OCI-LY3 (cell line): ENCODE measurements at regions not wholly inside any gene's neighbourhood (a gene's known extent, or its start where the extent isn't known, plus 50 kb on each side); places are given as distances from the start of the nearest gene placed in this dataset.

Source experiments
- H2AFZ ChIP-seq: fragments of 200-600, 300-600 bp; shearing (Covaris generic); 2 replicates; pipeline ENCODE4 v1.6.0; 2014; ENCODE audit warnings: antibody characterized with exemption, low read depth, low read length
- H3K27ac ChIP-seq: fragments of 200-600, 300-600 bp; sonication (generic); 2 replicates; pipeline ENCODE4 v1.5.1; 2014; ENCODE audit warnings: mild to moderate bottlenecking, low read length, moderate library complexity, mixed read lengths
- H3K27me3 ChIP-seq: fragments of 200-600, 300-600 bp; sonication (generic); 2 replicates; pipeline ENCODE4 v1.6.1; 2014; ENCODE audit warnings: low read depth, low read length, mixed read lengths
- H3K36me3 ChIP-seq: fragments of 200-600, 300-600 bp; sonication (generic); replicated peaks from 2 replicates; pipeline ENCODE3; 2014; ENCODE audit warnings: low read depth, low read length, mixed read lengths
- H3K4me1 ChIP-seq: fragments of 300-600, 200-600 bp; sonication (generic); 2 replicates; pipeline ENCODE4 v1.6.1; 2014; ENCODE audit warnings: low read length, mixed read lengths
- H3K4me2 ChIP-seq: fragments of 200-600, 300-600 bp; sonication (generic); 2 replicates; pipeline ENCODE4 v1.6.1; 2014; ENCODE audit warnings: low read length, mixed read lengths
- H3K4me3 ChIP-seq: fragments of 300-600, 200-600 bp; sonication (generic); 2 replicates; pipeline ENCODE4 v1.5.1; 2014; ENCODE audit warnings: antibody characterized with exemption, mild to moderate bottlenecking, low read length, moderate library complexity
- H3K79me2 ChIP-seq: fragments of 300-600, 200-600 bp; shearing (Covaris generic); 2 replicates; pipeline ENCODE4 v1.6.1; 2014; ENCODE audit warnings: mild to moderate bottlenecking, low read length, mixed read lengths
- H3K9ac ChIP-seq: fragments of 300-600, 200-600 bp; shearing (Covaris generic); 2 replicates; pipeline ENCODE4 v1.6.0; 2014; ENCODE audit warnings: mild to moderate bottlenecking, low read length, moderate library complexity
- H3K9me3 ChIP-seq: fragments of 200-600, 300-600 bp; shearing (Covaris generic); 2 replicates; pipeline ENCODE4 v1.6.1; 2014; ENCODE audit warnings: low read length, mixed read lengths; ENCODE audit not compliant: insufficient read depth
- H4K20me1 ChIP-seq: fragments of 200-600, 300-600 bp; sonication (generic); 2 replicates; pipeline ENCODE4 v1.6.1; 2016; ENCODE audit warnings: low read length, mixed read lengths; ENCODE audit not compliant: insufficient read depth
- EZH2phosphoT487 ChIP-seq: fragments of 200-600 bp; shearing (Covaris generic); IDR thresholded peaks from 2 replicates; pipeline ENCODE4 v1.6.1; 2018; ENCODE audit warnings: antibody characterized with exemption, mixed run types, low read depth
- TF ChIP-seq, protein P1 (sequence below): fragments of 200-600, 300-600 bp; sonication (generic); IDR thresholded peaks from 2 replicates; pipeline ENCODE4 v1.5.1; 2014; ENCODE audit warnings: antibody characterized with exemption, low read length, low read depth

DNA sequence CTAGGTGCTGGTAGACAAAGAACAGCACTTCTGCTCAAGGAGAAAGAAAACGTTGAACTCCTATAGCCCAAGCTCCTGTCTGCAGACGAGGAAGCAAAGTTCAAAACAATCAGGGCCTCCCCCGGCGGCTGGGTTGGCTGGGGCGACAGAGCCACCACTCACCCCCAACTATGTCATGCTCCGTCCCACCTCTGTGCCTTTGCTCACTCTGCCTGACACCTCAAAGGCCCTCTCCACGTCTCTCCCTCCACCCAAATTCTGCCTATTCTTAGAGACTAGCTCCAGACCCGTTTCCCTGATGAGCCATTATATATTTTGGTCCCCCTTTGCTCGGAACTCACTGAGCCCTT is 304.3 kb downstream of the TLE3 start:
- Histone ChIP-seq H3K4me2 (no peak overlapping the region), H3K36me3 (no peaks in the 10 kb centered on the region), H3K27me3 (peaks cover 54% of the 10 kb centered on the region), H4K20me1 (no peaks in the 10 kb centered on the region), H3K4me3 (no peak overlapping the region), H2AFZ (no peak overlapping the region), H3K9ac (no peak overlapping the region), H3K4me1 (no peaks in the 10 kb centered on the region), H3K79me2 (no peaks in the 10 kb centered on the region), H3K9me3 (no peaks in the 10 kb centered on the region), H3K27ac (no peak overlapping the region)
- no peak for TF ChIP-seq EZH2phosphoT487
- TF ChIP-seq, protein P1, sequence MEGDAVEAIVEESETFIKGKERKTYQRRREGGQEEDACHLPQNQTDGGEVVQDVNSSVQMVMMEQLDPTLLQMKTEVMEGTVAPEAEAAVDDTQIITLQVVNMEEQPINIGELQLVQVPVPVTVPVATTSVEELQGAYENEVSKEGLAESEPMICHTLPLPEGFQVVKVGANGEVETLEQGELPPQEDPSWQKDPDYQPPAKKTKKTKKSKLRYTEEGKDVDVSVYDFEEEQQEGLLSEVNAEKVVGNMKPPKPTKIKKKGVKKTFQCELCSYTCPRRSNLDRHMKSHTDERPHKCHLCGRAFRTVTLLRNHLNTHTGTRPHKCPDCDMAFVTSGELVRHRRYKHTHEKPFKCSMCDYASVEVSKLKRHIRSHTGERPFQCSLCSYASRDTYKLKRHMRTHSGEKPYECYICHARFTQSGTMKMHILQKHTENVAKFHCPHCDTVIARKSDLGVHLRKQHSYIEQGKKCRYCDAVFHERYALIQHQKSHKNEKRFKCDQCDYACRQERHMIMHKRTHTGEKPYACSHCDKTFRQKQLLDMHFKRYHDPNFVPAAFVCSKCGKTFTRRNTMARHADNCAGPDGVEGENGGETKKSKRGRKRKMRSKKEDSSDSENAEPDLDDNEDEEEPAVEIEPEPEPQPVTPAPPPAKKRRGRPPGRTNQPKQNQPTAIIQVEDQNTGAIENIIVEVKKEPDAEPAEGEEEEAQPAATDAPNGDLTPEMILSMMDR: no peak

DNA sequence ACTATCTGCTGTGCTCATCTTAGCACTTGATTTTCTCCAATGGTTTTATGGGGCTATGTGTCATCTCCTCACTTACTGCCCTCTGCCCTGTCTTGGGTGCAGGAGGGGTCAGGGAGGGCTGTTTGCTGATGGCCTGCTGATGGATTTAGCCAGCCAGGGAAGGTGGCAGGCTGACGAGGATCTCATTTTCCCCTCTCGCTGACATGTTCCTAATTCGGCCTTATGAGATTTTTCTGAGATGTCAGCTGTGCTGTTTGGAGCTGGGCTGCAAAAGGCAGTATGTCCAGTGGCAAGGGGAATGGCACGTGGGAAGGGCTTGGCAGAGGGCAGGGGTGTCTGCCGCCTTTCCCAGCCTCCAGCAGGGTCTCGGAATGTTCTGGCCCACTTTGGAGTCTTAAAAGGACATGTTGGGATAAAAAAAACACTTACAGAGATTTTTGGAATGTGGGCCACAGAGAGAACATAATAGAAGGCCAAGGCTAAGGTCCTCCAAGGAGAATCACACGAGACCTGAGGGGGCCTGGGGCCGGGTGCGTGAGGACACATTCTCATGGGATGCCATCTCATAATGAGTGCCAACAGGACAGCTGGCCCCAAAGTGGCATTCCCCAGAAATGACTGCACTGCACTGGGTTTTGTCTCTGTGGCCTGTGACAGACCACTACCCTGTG is 303.8 kb downstream of the TLE3 start:
- Histone ChIP-seq H3K9me3 (no peaks in the 10 kb centered on the region), H4K20me1 (no peaks in the 10 kb centered on the region), H3K27ac (no peak overlapping the region), H3K4me2 (no peak overlapping the region), H3K36me3 (no peaks in the 10 kb centered on the region), H3K4me1 (no peaks in the 10 kb centered on the region), H3K27me3 (peaks cover 49% of the 10 kb centered on the region), H2AFZ (no peak overlapping the region), H3K9ac (no peak overlapping the region), H3K79me2 (no peaks in the 10 kb centered on the region), H3K4me3 (no peak overlapping the region)
- no peak for TF ChIP-seq EZH2phosphoT487
- TF ChIP-seq, protein P1: no peak

DNA sequence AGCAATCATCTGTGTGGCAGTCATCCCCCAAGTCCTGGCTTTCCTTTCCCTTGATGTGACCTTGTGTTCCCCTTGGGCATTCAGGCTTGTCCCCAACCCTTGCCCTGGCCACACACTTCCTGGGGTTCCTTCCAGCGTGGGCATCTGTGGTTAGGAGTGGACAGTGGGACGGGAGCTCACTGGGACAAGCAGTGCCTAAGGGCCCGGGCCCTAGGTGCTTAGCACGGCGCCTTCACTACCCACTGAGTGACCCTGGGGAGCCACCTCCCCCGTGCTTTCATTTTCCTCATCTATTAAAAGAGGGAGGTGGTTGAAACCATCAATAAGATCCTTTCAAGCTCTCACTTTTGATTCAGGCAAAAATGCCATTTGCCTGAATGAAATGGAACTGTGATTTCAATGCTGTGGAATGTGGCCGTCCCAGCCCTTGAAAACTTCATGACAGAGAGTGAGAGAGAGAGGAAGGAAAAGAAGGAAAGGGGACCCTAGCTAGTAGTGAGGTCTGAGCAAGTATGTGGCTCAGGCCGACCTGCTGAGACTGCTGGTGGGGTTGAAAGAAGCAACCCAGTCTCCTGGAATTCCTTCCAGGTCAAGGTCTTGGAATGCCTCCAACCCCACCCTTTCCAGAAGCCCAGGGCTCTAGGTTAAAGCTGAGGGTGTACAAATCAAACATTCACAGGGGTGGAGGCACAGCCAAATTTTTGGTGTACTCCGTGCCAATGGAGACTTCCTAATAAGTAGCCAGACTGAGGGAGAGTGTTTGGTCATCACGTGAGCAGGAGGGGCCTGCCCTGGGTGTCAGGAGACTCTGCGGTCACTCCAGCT is 302.9 kb downstream of the TLE3 start:
- Histone ChIP-seq H3K9ac (no peak overlapping the region), H2AFZ (no peak overlapping the region), H3K4me2 (no peak overlapping the region)

DNA sequence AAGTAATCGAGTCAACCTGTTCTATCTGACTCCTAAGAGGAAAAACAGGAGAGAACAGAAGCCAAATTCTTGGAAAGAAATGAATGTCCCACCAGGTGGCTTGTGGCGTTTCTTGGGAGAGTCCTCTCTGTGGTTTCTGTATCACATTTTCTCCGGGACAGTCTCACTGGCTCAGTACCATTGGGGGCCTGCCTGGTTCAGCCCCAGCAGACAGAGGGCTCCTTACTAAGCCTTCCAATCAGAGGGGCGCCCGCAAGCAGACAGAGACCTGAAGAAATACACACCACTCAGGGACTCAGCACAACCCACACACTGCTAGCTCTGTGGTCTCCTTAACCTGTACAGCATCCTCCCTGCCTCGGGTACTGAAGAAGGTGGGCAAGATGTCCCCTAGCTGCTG is 302.1 kb downstream of the TLE3 start:
- Histone ChIP-seq H3K27me3 (peaks cover 45% of the 10 kb centered on the region), H3K9me3 (no peaks in the 10 kb centered on the region), H3K79me2 (no peaks in the 10 kb centered on the region), H3K4me3 (no peak overlapping the region), H2AFZ (no peak overlapping the region), H3K9ac (no peak overlapping the region), H4K20me1 (no peaks in the 10 kb centered on the region), H3K4me1 (no peaks in the 10 kb centered on the region), H3K4me2 (no peak overlapping the region), H3K27ac (no peak overlapping the region), H3K36me3 (no peaks in the 10 kb centered on the region)
- TF ChIP-seq EZH2phosphoT487: no peak
- TF ChIP-seq, protein P1: no peak

More for the DNA sequence above, 302.9 kb downstream of the TLE3 start:
- Histone ChIP-seq H3K36me3 (no peaks in the 10 kb centered on the region), H3K27me3 (peaks cover 46% of the 10 kb centered on the region), H3K4me1 (no peaks in the 10 kb centered on the region), H3K79me2 (no peaks in the 10 kb centered on the region), H3K4me3 (no peak overlapping the region), H3K9me3 (no peaks in the 10 kb centered on the region), H4K20me1 (no peaks in the 10 kb centered on the region), H3K27ac (no peak overlapping the region)
- TF ChIP-seq, protein P1: no peak
- TF ChIP-seq EZH2phosphoT487: no peak
